ENCODE measurements at regions not wholly inside any gene's neighbourhood (a gene's known extent, or its start where the extent isn't known, plus 50 kb on each side); places are given as distances from the start of the nearest gene placed in this dataset.

- DNase-seq: no peak
Measured at GRCh38 chr20:24332956-24333355, 136.5 kb upstream of the SYNDIG1 start.

GRCh38 chr20:24331939-24332338, 137.5 kb upstream of the SYNDIG1 start:
- no peak for DNase-seq

GRCh38 chr20:24328901-24329300, 140.5 kb upstream of the SYNDIG1 start:
- no peak for DNase-seq

- DNase-seq: no peak
Measured at GRCh38 chr20:24321973-24322372, 147.5 kb upstream of the SYNDIG1 start.

GRCh38 chr20:24318569-24319352, 150.7 kb upstream of the SYNDIG1 start:
- no peak for DNase-seq

- DNase-seq: no peak
Measured at GRCh38 chr20:24317224-24317623, 152.2 kb upstream of the SYNDIG1 start.

- DNase-seq: no peak
Measured at GRCh38 chr20:24316731-24317130, 152.7 kb upstream of the SYNDIG1 start.

- no peak for DNase-seq
Measured at GRCh38 chr20:24314053-24314452, 155.4 kb upstream of the SYNDIG1 start.

GRCh38 chr20:24309596-24309995, 159.8 kb upstream of the SYNDIG1 start:
- no peak for DNase-seq

- no peak for DNase-seq
Measured at GRCh38 chr20:24305371-24305770, 164.1 kb upstream of the SYNDIG1 start.

- DNase-seq: no peak
Measured at GRCh38 chr20:24304291-24304690, 165.1 kb upstream of the SYNDIG1 start.

- DNase-seq: no peak
Measured at GRCh38 chr20:24303393-24304170, 165.8 kb upstream of the SYNDIG1 start.

GRCh38 chr20:24297993-24298392, 171.4 kb upstream of the SYNDIG1 start:
- DNase-seq: no peak

- no peak for DNase-seq
Measured at GRCh38 chr20:24296477-24297261, 172.8 kb upstream of the SYNDIG1 start.

- DNase-seq: no peak
Measured at GRCh38 chr20:24291014-24291413, 178.4 kb upstream of the SYNDIG1 start.

GRCh38 chr20:24289737-24290481, 179.5 kb upstream of the SYNDIG1 start:
- no peak for DNase-seq

GRCh38 chr20:24283186-24283585, 186.2 kb upstream of the SYNDIG1 start:
- no peak for DNase-seq

GRCh38 chr20:24277196-24277595, 192.2 kb upstream of the SYNDIG1 start:
- DNase-seq: no peak

GRCh38 chr20:24275946-24276705, 193.3 kb upstream of the SYNDIG1 start:
- no peak for DNase-seq

- DNase-seq: no peak
Measured at GRCh38 chr20:24273251-24273650, 196.2 kb upstream of the SYNDIG1 start.

GRCh38 chr20:24261351-24261750, 208.1 kb upstream of the SYNDIG1 start:
- no peak for DNase-seq

- DNase-seq: no peak
Measured at GRCh38 chr20:24257171-24257570, 212.3 kb upstream of the SYNDIG1 start.
